ENCODE measurements at regions not wholly inside any gene's neighbourhood (a gene's known extent, or its start where the extent isn't known, plus 50 kb on each side); places are given as distances from the start of the nearest gene placed in this dataset.

DNA sequence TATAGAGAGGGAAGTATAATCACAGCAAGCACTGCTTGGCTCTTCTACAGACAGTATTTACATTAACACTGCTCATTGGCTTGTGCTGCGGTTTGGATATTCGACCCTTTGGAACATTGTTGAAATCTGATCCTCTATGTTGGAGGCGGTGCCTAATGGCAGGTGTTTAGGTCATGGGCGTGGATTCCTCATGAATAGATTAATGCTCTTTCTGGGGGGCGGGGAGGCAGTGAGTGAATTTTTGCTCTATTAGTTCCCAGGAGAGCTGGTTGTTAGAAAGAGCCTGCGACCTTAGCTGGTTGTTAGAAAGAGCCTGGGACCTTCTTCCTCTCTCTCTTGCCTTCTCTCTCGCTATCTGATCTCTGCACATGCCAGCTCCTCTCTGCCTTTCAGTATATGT lies 77.3 kb upstream of the SVIL start:
- Histone ChIP-seq H3K27ac (ENCODE audit: low read depth in 2 of 2, low read length in 1 of 2) (no peak overlapping the region), H3K4me2 (no peak overlapping the region), H3K79me2 (ENCODE audit: insufficient read depth) (peaks cover 87% of the 10 kb centered on the region), H3F3A (replicated peaks; ENCODE audit: insufficient read depth) (peaks cover 29% of the 10 kb centered on the region), H3K9ac (no peak overlapping the region), H3K36me3 (replicated peaks in 1 of 2; ENCODE audit: control insufficient read depth in 1 of 2, insufficient read depth in 2 of 2, low read length in 1 of 2) (peaks cover 0 to 39% of the 10 kb centered on the region in 2 experiments), H3K9me3 (no peaks in the 10 kb centered on the region), H3K27me3 (ENCODE audit: insufficient read depth) (no peaks in the 10 kb centered on the region), H3K4me1 (ENCODE audit: control insufficient read depth in 1 of 2, insufficient read depth in 2 of 2, low read depth in 1 of 2, low read length in 1 of 2) (no peaks in the 10 kb centered on the region), H3K4me3 (ENCODE audit: low read depth in 2 of 2, low read length in 1 of 2) (no peak overlapping the region), H2AFZ (ENCODE audit: low read depth) (no peak overlapping the region), H3K9me2 (no peaks in the 10 kb centered on the region), H4K20me1 (ENCODE audit: insufficient read depth) (peaks cover 61% of the 10 kb centered on the region)
- 90% methylated on average over 7 of the region's 7 CpGs for WGBS (ENCODE audit: low lambda C conversion rate)
- ChIA-PET POLR2A (no interaction called here), CTCF (interaction anchor here (0.6 to 0.7 kb wide), 2 partner anchors 126 to 614 kb away, joined by 3 to 4 read pairs; no protein-coding TSS in a partner anchor)
- TF ChIP-seq GABPA (IDR thresholded peaks at IDR 0.05; ENCODE audit: low read depth), result no peak
- no peak for TF ChIP-seq EZH2phosphoT487 (IDR thresholded peaks at IDR 0.05; ENCODE audit: borderline replicate concordance, low read depth)
- no peak for TF ChIP-seq MEF2A (IDR thresholded peaks at IDR 0.05; ENCODE audit: borderline replicate concordance, low read depth)
- TF ChIP-seq SIN3A (IDR thresholded peaks at IDR 0.05; ENCODE audit: borderline replicate concordance, low read depth, low read length), result no peak
- no peak for TF ChIP-seq YY1 (IDR thresholded peaks at IDR 0.05; ENCODE audit: low read depth)
- TF ChIP-seq TEAD4 (IDR thresholded peaks at IDR 0.05; ENCODE audit: borderline replicate concordance, insufficient read depth), result no peak
- TF ChIP-seq, protein P1, sequence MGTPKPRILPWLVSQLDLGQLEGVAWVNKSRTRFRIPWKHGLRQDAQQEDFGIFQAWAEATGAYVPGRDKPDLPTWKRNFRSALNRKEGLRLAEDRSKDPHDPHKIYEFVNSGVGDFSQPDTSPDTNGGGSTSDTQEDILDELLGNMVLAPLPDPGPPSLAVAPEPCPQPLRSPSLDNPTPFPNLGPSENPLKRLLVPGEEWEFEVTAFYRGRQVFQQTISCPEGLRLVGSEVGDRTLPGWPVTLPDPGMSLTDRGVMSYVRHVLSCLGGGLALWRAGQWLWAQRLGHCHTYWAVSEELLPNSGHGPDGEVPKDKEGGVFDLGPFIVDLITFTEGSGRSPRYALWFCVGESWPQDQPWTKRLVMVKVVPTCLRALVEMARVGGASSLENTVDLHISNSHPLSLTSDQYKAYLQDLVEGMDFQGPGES (IDR thresholded peaks at IDR 0.05; ENCODE audit: low read depth, low read length), result no peak
- TF ChIP-seq, protein P2, sequence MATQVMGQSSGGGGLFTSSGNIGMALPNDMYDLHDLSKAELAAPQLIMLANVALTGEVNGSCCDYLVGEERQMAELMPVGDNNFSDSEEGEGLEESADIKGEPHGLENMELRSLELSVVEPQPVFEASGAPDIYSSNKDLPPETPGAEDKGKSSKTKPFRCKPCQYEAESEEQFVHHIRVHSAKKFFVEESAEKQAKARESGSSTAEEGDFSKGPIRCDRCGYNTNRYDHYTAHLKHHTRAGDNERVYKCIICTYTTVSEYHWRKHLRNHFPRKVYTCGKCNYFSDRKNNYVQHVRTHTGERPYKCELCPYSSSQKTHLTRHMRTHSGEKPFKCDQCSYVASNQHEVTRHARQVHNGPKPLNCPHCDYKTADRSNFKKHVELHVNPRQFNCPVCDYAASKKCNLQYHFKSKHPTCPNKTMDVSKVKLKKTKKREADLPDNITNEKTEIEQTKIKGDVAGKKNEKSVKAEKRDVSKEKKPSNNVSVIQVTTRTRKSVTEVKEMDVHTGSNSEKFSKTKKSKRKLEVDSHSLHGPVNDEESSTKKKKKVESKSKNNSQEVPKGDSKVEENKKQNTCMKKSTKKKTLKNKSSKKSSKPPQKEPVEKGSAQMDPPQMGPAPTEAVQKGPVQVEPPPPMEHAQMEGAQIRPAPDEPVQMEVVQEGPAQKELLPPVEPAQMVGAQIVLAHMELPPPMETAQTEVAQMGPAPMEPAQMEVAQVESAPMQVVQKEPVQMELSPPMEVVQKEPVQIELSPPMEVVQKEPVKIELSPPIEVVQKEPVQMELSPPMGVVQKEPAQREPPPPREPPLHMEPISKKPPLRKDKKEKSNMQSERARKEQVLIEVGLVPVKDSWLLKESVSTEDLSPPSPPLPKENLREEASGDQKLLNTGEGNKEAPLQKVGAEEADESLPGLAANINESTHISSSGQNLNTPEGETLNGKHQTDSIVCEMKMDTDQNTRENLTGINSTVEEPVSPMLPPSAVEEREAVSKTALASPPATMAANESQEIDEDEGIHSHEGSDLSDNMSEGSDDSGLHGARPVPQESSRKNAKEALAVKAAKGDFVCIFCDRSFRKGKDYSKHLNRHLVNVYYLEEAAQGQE (IDR thresholded peaks at IDR 0.05; ENCODE audit: low read depth, low read length), result no peak
- no peak for DNase-seq

DNA sequence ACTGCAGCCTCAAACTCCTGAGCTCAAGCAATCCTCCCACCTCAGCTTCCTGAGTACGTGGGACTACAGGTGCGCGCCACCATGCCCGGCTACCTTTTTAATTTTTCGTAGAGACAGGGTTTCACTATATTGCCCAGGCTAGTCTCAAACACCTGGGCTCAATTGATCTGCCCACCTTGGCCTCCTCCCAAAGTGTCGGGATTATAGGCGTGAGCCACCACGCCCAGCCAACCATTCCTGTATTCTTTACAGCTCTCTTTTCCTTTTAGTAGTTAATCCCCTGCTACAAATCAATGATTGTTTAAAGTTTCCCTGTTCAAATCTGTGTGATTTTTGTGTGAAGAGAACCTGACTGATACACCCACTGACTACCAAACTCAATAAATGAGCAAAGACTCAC lies 75.4 kb upstream of the SVIL start:
- Histone ChIP-seq H2AFZ (ENCODE audit: low read depth) (no peak overlapping the region), H3K9me2 (no peaks in the 10 kb centered on the region), H3K36me3 (replicated peaks in 1 of 2; ENCODE audit: control insufficient read depth in 1 of 2, insufficient read depth in 2 of 2, low read length in 1 of 2) (peaks cover 0 to 42% of the 10 kb centered on the region in 2 experiments), H3K27ac (ENCODE audit: low read depth in 2 of 2, low read length in 1 of 2) (no peak overlapping the region), H4K20me1 (ENCODE audit: insufficient read depth) (peaks cover 60% of the 10 kb centered on the region), H3K4me1 (ENCODE audit: control insufficient read depth in 1 of 2, insufficient read depth in 2 of 2, low read depth in 1 of 2, low read length in 1 of 2) (no peaks in the 10 kb centered on the region), H3K79me2 (ENCODE audit: insufficient read depth) (peaks cover 88% of the 10 kb centered on the region), H3K4me2 (no peak overlapping the region), H3K9ac (no peak overlapping the region), H3K9me3 (no peaks in the 10 kb centered on the region), H3K4me3 (ENCODE audit: low read depth in 2 of 2, low read length in 1 of 2) (no peak overlapping the region), H3F3A (replicated peaks; ENCODE audit: insufficient read depth) (peaks cover 24% of the 10 kb centered on the region), H3K27me3 (ENCODE audit: insufficient read depth) (no peaks in the 10 kb centered on the region)
- WGBS (ENCODE audit: low lambda C conversion rate), result 94% methylated on average over 8 of the region's 8 CpGs
- CTCF ChIA-PET, result interaction anchor here (0.8 to 1.0 kb wide), 2 partner anchors 16 to 39 kb away, joined by 3 to 4 read pairs; no protein-coding TSS in a partner anchor
- POLR2A ChIA-PET, result no interaction called here
- DNase-seq, result no peak
- TF ChIP-seq, protein P3, sequence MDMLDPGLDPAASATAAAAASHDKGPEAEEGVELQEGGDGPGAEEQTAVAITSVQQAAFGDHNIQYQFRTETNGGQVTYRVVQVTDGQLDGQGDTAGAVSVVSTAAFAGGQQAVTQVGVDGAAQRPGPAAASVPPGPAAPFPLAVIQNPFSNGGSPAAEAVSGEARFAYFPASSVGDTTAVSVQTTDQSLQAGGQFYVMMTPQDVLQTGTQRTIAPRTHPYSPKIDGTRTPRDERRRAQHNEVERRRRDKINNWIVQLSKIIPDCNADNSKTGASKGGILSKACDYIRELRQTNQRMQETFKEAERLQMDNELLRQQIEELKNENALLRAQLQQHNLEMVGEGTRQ (IDR thresholded peaks at IDR 0.05; ENCODE audit: borderline replicate concordance, low read depth, low read length), result no peak
- no peak for TF ChIP-seq NRF1 (IDR thresholded peaks at IDR 0.05; ENCODE audit: low read depth, low read length)
- TF ChIP-seq, protein P4, sequence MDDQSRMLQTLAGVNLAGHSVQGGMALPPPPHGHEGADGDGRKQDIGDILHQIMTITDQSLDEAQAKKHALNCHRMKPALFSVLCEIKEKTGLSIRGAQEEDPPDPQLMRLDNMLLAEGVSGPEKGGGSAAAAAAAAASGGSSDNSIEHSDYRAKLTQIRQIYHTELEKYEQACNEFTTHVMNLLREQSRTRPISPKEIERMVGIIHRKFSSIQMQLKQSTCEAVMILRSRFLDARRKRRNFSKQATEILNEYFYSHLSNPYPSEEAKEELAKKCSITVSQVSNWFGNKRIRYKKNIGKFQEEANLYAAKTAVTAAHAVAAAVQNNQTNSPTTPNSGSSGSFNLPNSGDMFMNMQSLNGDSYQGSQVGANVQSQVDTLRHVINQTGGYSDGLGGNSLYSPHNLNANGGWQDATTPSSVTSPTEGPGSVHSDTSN (IDR thresholded peaks at IDR 0.05), result no peak
- TF ChIP-seq MEF2A (IDR thresholded peaks at IDR 0.05; ENCODE audit: borderline replicate concordance, low read depth), result no peak
- TF ChIP-seq GATA2 (CRISPR knock-in tag; IDR thresholded peaks at IDR 0.05), result no peak
- TF ChIP-seq RFX5 (IDR thresholded peaks at IDR 0.05; ENCODE audit: low read length), result no peak
- TF ChIP-seq, protein P5, sequence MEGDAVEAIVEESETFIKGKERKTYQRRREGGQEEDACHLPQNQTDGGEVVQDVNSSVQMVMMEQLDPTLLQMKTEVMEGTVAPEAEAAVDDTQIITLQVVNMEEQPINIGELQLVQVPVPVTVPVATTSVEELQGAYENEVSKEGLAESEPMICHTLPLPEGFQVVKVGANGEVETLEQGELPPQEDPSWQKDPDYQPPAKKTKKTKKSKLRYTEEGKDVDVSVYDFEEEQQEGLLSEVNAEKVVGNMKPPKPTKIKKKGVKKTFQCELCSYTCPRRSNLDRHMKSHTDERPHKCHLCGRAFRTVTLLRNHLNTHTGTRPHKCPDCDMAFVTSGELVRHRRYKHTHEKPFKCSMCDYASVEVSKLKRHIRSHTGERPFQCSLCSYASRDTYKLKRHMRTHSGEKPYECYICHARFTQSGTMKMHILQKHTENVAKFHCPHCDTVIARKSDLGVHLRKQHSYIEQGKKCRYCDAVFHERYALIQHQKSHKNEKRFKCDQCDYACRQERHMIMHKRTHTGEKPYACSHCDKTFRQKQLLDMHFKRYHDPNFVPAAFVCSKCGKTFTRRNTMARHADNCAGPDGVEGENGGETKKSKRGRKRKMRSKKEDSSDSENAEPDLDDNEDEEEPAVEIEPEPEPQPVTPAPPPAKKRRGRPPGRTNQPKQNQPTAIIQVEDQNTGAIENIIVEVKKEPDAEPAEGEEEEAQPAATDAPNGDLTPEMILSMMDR (IDR thresholded peaks at IDR 0.05), result no peak
- no peak for TF ChIP-seq TCF12 (IDR thresholded peaks at IDR 0.05)
- no peak for TF ChIP-seq SMC3 (IDR thresholded peaks at IDR 0.05; ENCODE audit: low read depth, low read length)
- TF ChIP-seq, protein P6, sequence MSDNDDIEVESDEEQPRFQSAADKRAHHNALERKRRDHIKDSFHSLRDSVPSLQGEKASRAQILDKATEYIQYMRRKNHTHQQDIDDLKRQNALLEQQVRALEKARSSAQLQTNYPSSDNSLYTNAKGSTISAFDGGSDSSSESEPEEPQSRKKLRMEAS (IDR thresholded peaks at IDR 0.05; ENCODE audit: low read depth), result no peak
- TF ChIP-seq, protein P7, sequence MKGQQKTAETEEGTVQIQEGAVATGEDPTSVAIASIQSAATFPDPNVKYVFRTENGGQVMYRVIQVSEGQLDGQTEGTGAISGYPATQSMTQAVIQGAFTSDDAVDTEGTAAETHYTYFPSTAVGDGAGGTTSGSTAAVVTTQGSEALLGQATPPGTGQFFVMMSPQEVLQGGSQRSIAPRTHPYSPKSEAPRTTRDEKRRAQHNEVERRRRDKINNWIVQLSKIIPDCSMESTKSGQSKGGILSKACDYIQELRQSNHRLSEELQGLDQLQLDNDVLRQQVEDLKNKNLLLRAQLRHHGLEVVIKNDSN (IDR thresholded peaks at IDR 0.05; ENCODE audit: borderline replicate concordance, low read depth), result no peak
- no peak for TF ChIP-seq JUND (IDR thresholded peaks at IDR 0.05)

Data from SK-N-SH (cell line).